CD4-positive, alpha-beta T cell treated with Interleukin-10 for 1 hour (primary cell): ENCODE measurements at regions not wholly inside any gene's neighbourhood (a gene's known extent, or its start where the extent isn't known, plus 50 kb on each side); places are given as distances from the start of the nearest gene placed in this dataset.
"Not testable (repeated sequence)": the region's sequence is repeated elsewhere in the genome, so short reads cannot be mapped to it uniquely, and the experiment has no call there.

ENCODE experiments used
- DNase-seq: peaks from one replicate; pipeline ENCODE4 v3.0.0-alpha.2; 2020

DNA sequence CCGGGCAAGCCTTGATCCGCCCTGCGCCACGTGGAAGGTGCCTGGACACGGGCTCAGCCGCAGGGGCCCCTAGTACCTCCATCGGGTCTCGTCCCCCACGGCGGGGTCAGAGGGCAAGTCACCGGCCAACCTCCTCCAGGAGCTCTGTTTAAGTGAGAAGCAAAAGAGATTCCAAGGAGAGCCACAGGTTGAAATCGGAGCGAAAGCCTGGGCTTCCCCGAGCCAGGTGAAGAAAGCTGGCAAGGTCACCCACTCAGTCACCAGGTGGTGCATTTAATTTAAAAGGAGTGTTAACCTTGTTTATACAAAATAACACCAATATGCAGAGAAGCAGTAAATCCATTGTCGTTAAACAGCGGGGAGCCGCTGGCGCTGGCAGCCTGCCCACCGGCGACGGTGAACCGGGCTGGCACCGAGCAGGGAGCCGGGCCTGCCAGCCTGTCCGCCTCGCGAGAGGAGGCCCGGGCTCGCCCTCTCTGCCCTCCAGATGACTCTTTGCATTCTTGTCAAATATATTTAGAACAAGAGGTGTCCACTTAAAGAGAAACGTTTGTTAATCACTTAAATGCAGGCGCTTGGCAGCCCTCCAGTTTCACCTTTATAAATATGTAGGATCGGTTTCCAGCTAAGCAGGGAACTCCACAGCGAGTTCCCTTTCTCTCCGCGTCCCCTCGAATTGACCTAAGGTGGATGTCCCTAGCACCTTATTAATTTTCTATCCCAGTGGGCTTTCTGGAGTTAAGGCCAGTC is 277.3 kb upstream of the NR2F2 start:
- no peak for DNase-seq

DNA sequence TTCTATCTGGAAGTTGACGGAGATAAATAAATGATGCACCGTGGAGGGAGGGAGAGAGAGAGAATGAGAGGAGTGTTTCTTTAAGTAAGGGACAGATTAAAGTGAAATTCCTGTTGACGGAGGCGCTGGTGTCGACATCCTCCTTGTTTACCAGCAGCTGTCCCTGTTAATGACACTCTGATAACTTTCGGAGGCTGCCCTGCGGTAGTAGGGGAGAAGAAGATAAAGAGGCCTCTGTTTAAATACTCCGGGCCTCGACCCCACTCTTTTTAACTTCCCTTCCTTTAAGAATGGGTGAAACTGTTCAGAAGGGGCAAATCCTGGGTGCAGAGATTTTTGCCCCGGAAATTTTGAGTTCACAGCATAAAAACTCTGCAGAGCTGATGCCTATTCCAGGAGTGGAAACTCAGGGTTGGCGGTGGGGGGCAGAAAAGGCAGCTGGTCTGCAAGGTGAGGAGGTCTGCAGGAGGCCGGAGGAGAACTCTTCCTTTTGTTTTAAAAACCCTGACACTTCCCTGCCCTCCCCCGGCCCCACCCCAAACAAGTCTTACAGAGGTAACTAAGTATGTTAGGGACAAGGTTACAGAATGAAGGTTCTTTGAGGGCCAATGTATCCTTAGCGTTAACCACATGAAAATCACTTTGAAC is 276.6 kb upstream of the NR2F2 start:
- DNase-seq, result no peak

DNA sequence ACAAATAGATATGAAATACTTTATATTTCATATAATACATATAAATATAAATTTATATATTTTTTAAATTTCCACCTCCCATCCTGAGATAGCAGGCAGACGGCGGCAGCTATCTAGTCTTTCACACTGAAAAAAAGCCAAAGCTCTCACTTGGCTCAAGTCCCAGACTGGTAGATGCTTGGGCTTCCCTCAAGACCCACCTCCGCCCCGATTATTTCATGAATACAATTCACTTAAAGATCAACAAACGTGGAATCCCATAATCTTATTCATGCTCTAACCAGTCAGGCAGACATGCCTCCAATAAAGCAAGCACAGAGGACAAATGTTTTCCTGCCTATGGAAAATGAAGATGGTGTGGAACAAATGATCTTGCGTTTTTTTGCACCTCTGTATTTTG is 275.9 kb upstream of the NR2F2 start:
- DNase-seq, result no peak

DNA sequence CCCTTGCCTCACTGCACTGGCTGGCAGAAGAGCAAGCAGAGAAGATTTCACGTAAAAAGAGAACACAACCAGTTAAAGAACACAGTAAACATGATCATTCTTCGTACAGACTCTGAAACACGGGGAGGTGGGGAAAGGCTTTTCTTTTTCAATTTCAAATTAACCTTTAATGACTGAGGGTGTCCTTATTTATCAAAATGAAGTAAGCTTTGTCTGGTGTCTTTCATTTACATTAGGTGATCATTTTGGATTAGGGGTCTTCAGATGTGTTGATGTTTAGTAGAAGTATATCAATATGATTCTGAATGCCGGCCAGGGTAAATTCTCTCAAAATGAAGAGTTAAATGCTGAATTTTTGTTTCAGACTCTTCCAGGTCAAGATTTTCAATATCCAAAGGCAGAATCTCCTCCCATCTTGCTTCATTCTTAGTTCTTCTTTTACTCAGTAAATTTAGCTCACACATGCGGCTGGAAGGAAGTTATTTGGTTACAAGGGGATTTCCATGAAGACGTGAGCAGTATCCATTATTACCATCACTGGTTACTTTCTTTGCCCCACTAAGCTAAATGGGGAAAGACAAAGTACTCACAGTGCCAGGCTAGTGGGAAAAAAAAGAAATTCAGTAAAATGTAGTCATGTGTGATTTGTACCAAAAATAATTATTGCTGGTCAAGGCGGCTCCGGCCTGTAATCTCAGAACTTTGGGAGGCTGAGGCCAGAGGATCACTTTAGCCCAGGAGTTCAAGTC is 272.2 kb upstream of the NR2F2 start:
- no peak for DNase-seq

DNA sequence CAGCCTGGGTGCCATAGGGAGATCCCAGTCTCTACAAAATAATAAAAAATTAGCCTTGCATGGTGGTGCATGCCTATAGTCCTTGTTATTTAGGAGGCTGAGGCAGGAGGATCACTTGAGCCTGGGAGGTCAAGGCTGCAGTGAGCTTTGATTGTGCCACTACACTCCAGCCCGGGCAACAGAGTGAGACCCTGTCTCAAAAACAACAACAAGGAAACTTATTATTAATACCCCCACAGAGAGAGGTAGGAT is 271.7 kb upstream of the NR2F2 start:
- DNase-seq, result not testable (repeated sequence)

DNA sequence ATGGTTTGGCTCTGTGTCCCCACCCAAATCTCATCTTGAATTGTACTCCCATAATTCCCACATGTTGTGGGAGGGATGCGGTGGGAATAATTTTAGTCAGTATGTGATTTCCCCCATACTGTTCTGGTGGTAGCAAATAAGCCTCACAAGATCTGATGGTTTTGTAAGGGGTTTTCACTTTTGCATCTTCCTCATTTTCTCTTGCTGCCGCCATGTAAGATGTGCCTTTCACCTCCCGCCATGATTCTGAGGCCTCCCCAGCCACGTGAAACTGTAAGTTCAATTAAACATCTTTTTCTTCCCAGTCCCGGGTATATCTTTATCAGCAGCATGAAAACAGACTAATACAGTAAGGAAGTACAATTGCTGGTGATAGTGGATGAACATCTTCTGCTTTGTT is 269.9 kb upstream of the NR2F2 start:
- DNase-seq, result not testable (repeated sequence)

DNA sequence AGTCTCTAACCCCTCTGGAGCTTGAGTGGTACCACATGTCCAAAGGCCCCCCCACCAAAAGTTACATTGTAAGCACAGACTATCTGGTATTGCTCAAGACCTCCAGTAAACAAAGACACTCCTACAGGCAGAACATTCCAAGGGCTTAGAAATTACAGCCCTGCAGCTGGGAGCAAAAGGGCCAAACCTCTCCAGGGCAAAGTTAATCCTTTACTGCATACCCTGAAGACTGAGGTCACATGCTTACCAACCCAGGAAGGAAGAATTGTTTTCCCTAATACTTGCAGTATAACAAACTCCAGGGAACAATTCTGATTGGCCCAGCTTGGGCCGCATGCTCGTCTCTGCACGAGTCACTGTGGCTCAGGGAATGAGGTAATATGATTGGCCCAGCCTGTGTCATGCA is 266.1 kb upstream of the NR2F2 start:
- no peak for DNase-seq

DNA sequence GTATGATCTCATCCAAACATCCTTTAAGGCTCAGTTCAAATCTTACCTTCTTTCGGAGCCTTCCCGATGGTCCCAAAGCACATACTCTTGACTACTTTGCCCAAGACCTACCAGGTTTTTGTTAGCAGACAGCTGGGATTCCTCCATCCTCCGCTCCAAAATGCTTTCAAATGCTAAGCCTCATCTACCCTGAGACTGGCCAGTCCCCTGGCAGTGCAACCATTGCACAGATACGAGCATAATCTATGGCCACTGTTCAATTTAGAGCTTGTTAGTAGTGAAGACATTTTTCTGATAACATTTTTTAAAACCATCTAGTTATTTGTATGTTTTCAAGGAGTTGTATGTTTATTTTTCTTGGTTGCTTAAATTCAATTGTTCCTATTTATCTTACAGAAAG is 264.4 kb upstream of the NR2F2 start:
- DNase-seq, result no peak

DNA sequence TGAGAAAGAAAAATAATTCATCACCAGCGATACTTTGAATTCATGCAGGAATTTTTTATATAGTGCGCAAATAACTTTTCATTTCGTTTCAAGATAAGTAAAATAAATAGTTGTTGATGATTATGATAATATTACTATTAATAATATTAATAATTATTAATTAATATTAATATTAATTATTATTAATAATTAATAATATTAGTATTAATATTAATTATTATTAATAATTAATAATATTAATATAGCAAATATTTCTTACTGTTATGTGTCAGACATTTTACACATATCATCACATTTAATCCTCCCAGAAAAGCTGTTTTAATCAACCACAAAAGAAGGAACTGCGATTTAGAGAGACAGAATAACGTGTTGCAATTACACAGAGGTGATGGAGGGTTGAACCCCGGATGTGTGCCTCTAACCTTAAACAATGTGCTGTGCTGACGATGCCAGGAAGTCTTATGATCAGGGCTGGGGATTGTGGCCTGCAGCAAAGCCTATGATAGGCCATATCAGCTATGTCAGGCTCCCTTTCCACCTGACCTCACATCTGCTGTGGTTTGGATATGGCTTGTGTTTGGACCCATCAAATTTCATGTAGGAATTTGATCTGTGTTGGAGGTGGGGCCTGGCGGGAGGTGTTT is 263.5 kb upstream of the NR2F2 start:
- no peak for DNase-seq

DNA sequence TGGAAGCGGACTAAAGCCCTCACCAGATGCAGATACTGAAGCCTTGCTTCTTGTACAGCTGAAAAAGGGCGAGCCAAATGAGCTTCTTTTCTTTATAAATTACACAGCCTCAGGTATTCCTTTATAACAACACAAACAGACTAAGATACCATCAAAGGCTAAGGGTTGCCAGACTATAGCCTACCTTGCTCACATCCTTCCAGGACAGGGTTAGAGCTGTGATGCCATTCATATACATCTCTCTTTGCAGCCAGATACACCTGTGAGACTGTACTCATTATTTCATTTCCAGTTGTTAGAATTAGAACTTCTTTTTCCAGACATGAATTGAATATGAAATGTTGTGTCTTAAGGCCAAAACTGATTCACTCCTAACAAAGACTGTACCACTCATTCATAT is 262.8 kb upstream of the NR2F2 start:
- DNase-seq, result no peak

DNA sequence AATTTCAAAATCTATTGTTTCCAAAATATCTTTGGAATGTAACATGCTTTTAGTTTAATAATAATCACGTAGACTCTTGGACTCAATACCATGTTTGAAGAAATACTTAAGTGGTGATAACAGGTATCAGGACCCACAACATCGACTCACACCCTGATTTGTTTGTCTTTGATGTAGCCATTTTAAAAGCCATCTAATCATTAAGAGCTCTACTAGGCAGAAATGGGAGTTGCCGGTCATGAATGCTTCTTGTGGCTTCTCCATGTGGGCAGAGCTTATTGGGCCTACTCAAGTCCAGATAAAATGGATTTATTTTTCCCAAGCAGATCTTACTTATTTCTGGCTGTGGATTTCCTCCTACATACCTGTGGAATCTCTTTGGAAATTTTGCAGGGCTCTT is 261.6 kb upstream of the NR2F2 start:
- no peak for DNase-seq

DNA sequence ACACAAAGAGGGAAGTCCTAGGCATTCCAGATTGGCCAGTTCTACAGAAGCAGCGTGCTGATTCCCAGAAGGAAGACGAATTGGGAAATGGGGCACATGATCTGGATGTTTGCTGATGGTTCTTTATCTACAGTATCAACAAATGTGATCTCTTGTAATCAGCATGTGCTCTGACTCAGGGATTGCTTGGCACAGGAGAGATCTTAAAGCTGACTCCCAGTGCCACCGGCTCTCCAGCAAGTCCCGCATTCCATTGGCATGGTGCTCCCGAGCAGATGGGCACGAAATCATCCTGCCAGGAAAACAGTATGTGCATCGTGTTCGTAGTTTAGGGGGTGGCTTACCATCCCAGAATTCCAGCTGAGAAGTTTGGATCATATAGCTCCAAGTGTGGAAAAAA is 259.9 kb upstream of the NR2F2 start:
- no peak for DNase-seq

DNA sequence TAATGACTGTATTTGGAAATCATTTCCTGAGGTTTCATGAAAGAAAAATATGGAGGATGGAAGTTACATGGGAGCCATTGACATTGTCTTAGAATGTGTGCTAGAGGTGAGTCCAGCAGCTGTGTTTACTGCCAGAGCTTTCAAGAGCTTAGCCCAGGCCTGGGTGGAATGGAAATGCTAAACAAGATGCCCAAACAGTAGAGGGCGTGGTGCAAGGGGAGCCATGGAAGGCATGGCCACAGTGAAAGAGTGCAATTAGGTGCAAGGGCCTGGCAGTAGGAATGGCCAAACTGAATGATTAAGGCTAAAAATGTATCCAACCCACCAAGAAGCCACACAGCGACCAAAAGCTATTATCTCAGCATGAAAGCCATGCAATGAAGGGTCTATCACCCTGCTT is 257.7 kb upstream of the NR2F2 start:
- DNase-seq, result no peak

DNA sequence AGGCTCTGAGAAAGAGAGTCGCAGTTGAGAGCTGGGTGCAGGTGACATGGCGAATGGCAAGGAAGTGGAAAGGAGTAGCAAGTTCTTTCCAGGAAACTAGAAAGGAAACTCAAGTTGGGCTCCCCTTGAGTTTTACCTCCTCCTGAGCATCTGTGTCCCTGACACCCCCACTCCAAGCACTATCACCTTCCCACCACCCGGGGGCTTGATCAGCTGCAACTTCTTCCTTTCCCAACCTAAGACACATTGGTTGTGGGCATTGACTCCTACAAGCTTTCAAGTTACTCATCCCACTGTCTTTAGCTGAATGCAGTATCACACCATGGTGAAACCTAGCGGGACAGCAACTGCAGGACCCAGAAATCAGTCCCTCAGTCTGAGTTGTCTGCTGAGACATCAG is 256.6 kb upstream of the NR2F2 start:
- DNase-seq, result no peak

DNA sequence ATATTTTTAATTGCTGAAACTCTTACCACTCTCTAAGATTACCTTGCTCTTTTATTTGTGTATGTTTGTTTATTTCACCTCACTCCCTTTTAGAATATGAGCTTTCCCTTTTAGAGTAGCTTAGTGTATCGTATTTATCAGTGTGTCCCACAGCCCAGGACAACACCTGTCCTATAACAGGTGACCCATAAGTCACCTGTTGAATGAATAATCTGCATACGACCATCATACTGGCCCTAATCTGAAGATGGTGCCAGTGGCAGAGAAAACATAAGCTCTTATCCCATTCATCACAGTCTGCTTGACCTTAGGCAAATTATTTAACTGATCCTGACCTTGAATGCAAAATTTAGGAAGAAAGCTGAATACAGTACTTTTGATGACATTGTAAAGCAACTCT is 254.6 kb upstream of the NR2F2 start:
- no peak for DNase-seq

DNA sequence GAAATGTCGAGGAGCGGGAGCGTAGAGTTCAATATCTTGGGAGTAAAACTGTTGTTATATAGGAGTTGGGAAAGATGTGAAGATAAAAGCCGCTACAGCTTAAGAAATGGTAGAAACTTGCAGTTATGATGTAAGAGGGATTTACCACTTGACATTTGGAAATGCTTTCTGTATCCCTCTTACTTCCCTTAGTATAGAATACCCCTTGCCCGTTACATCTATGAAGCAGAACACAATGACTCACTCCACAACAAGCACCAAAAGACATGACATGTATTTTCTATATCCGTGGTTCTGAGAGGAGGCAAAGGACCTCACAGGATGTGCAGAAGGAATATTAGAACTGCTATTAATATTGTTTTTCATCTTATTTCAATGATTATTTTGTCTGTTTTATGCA is 254.2 kb upstream of the NR2F2 start:
- DNase-seq, result no peak

DNA sequence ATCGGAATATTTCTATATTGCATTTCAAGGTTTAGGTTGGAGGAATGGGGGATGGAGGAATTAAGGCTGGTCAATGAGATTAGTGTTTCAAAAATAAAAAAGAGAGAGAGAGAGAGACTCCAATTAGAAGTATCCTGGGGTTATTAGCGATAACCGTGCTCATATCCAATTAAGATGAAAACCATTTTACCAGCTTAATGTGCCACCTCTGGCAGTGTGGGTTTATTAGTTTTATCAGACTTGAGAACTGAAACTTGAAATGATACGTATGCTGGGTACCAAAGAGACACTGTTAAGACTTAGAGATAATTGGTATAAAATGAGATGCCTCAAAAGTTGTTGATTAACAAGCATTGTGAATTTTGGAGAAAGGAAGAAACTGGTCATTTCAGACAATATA is 251.5 kb upstream of the NR2F2 start:
- DNase-seq, result no peak

DNA sequence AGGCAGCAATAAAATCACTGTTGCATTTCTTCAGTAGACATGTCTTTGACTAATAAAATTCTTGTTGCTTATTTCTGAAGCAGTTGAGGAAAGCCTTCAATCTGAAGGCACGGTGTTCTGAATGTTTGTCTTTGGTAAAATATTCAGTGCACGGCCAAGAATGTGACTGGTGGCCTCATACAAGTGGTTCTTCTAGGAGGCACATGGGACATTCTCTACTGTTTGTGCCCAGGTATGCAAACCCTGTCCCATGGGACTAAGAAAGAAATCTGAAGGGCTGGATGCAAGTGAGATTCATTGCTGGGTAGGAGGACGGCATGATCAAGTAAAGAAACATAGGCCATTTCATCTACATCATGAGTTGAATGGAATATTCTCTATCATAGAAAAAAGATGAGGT is 250.6 kb upstream of the NR2F2 start:
- DNase-seq, result no peak

DNA sequence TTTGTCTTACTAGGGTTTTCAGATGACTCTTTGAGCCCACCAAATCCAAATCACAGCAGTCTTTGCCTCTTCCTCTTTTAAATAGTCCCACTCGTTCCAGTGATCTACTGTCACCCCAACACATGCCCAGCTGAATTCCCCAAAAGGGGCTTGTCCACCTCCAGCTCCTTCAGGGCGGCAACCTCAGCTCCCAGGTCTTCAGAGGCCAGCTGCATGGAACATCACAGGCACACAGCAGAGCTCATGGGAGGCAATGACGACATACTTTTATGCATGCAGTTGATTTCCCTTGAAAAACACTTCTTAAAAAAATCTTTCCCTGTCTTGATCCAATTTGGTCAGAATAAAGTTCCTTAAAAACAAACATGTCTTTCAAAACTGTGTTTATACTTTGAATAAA is 244.3 kb upstream of the NR2F2 start:
- no peak for DNase-seq

DNA sequence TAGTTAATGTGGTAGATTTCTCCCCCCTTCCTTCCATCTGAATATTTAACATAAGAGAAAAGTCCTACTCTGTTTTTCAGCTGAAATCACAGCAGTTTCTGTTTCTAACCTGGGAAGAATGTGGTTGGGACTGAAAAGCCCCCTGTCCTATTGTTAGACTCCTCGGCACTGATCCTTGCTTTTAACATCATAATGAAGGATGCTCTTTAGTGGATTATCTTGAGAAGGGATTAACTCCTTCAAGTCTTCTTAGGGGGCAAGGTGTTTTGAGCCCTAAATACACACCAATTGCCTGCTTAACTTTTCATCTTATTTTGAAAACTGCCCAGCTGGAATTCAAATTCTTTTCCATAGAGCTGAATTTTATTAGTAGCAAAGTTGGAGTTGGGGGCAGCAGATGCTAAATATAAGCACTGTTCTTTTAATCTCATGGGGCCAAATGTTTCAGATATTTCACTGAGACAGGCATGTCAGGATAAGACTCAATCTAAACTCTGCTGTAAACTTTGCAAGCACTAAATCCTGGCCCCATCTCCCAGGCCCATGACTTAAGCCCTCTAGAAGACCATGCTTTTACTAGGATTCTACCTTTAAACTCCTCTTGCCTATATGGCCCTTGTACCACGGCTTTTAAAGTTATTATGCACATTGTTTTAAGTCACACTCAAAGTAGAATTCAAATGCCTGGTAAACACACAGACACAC is 243.2 kb upstream of the NR2F2 start:
- no peak for DNase-seq

DNA sequence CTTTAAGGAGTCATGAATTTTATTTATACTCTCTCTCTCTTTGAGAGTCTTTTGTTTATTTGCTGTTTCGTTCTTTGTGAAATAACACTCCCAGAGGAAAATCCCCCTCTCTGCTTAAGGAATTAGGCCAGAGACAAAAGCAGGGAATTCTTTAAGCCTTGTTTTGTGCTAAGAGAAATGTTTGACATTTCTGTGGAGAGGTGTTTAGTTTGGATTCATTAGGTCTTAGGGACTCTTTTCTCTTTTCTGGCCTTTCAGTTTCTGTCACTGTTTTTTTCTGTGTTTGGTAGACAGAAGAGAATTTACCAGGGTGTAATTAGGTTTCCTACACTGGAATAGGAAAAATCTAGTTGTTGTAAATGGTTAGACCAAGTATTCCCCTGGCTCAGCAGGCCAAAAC is 241.8 kb upstream of the NR2F2 start:
- no peak for DNase-seq

DNA sequence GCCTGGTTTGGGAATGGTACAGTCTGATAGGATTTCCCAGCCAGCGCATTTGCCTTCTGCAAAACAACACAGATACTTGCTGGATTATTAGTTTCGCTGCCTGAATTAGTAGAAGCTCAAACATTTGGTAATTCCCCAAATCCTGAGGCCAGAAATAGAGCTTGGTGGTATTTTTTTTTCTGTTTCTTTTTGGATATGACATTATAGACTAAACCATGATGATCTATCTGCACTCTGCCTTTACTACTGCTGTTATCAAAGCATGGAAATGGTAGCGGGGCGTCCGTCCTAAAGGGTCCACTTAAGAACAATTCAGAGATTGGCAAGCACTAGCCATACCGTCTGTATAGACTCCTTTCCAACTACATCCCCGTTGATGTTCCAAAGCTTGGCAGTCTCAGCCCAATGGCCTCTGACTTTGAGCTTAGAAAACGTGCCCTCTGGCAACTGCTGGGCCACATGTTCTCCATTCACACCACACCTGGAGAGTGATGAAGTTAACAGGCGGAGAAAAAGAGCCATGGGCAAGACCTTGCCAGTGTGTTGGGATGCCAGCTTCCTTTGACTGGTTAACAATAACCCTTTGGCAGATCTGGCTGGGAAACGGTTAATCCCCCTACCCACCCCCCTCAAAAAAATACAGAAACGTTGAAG is 241.0 kb upstream of the NR2F2 start:
- no peak for DNase-seq

DNA sequence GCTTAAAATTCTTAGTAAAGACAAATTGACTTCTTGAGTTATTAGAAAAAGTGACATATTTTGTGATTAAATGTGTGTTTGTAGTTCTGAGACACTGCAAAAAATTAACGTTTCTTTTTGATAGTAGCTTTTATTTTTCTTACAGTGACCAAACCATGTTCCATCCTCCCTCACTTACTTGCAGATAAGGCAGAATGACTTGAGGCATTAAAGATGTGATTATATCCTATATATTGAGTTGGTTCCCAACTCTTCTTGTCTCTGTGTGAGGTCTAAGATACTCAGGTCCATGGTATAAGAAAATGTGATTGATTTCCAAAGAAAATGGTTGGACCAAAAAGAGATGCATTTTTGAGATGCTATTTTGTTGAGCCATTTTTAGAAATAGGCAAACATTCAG is 238.3 kb upstream of the NR2F2 start:
- no peak for DNase-seq
